ENCODE measurements at regions not wholly inside any gene's neighbourhood (a gene's known extent, or its start where the extent isn't known, plus 50 kb on each side); places are given as distances from the start of the nearest gene placed in this dataset.
A peak's percentile ranks its signal among the peaks of the same experiment; 100 is the strongest.
"Not testable (repeated sequence)": the region's sequence is repeated elsewhere in the genome, so short reads cannot be mapped to it uniquely, and the experiment has no call there.

GRCh38 chr2:22360735-22361374, 1024.1 kb upstream of the KLHL29 start:
- no peak for FAIRE-seq

GRCh38 chr2:22361571-22361970, 1023.4 kb upstream of the KLHL29 start:
- DNase-seq (ENCODE audit: low spot score in 2 of 2) (no peak), FAIRE-seq (no peak)

More at GRCh38 chr2:22360735-22361374, 1024.1 kb upstream of the KLHL29 start:
- DNase-seq (ENCODE audit: low spot score in 2 of 2), result no peak

GRCh38 chr2:22375096-22375495, 1009.9 kb upstream of the KLHL29 start:
- DNase-seq (ENCODE audit: low spot score in 2 of 2), result no peak
- no peak for FAIRE-seq

GRCh38 chr2:22377268-22377667, 1007.7 kb upstream of the KLHL29 start:
- DNase-seq (ENCODE audit: low spot score in 2 of 2), result no peak
- FAIRE-seq, result no peak

- no peak for FAIRE-seq
- no peak for DNase-seq (ENCODE audit: low spot score in 2 of 2)
These were observed 1002.4 kb upstream of the KLHL29 start for GRCh38 chr2:22382479-22383169.

GRCh38 chr2:22397847-22398246, 987.1 kb upstream of the KLHL29 start:
- FAIRE-seq (no peak), DNase-seq (ENCODE audit: low spot score in 2 of 2) (no peak)

GRCh38 chr2:22403748-22404147, 981.2 kb upstream of the KLHL29 start:
- FAIRE-seq (no peak), DNase-seq (ENCODE audit: low spot score in 2 of 2) (no peak)

GRCh38 chr2:22406625-22407024, 978.4 kb upstream of the KLHL29 start:
- DNase-seq (ENCODE audit: low spot score in 2 of 2) (no peak), FAIRE-seq (no peak)

GRCh38 chr2:22420076-22420475, 964.9 kb upstream of the KLHL29 start:
- DNase-seq (ENCODE audit: low spot score in 2 of 2) (no peak), FAIRE-seq (peak; percentile 19)

GRCh38 chr2:22442051-22442450, 942.9 kb upstream of the KLHL29 start:
- FAIRE-seq (no peak), DNase-seq (ENCODE audit: low spot score in 2 of 2) (no peak)

- DNase-seq (ENCODE audit: low spot score in 2 of 2), result no peak
- FAIRE-seq, result no peak
These were observed 940.7 kb upstream of the KLHL29 start for GRCh38 chr2:22444281-22444680.

GRCh38 chr2:22449696-22450095, 935.3 kb upstream of the KLHL29 start:
- DNase-seq (ENCODE audit: low spot score in 2 of 2), result no peak
- peak; percentile 71 for FAIRE-seq

GRCh38 chr2:22450831-22451230, 934.1 kb upstream of the KLHL29 start:
- no peak for DNase-seq (ENCODE audit: low spot score in 2 of 2)
- FAIRE-seq, result no peak

GRCh38 chr2:22454826-22455485, 930.0 kb upstream of the KLHL29 start:
- no peak for DNase-seq (ENCODE audit: low spot score in 2 of 2)
- no peak for FAIRE-seq

- no peak for FAIRE-seq
- DNase-seq (ENCODE audit: low spot score in 2 of 2), result no peak
These were observed 926.5 kb upstream of the KLHL29 start for GRCh38 chr2:22458440-22458839.

GRCh38 chr2:22475103-22475502, 909.9 kb upstream of the KLHL29 start:
- not testable (repeated sequence) for DNase-seq (ENCODE audit: low spot score in 2 of 2); FAIRE-seq

GRCh38 chr2:22478329-22478728, 906.6 kb upstream of the KLHL29 start:
- DNase-seq (ENCODE audit: low spot score in 2 of 2) (no peak), FAIRE-seq (no peak)

- FAIRE-seq (no peak), DNase-seq (ENCODE audit: low spot score in 2 of 2) (no peak)
These were observed 903.3 kb upstream of the KLHL29 start for GRCh38 chr2:22481486-22482259.

GRCh38 chr2:22483036-22483435, 901.9 kb upstream of the KLHL29 start:
- no peak for FAIRE-seq
- no peak for DNase-seq (ENCODE audit: low spot score in 2 of 2)

GRCh38 chr2:22485486-22485885, 899.5 kb upstream of the KLHL29 start:
- FAIRE-seq (no peak), DNase-seq (ENCODE audit: low spot score in 2 of 2) (no peak)

- DNase-seq (ENCODE audit: low spot score in 2 of 2) (no peak), FAIRE-seq (no peak)
These were observed 898.6 kb upstream of the KLHL29 start for GRCh38 chr2:22486343-22486742.

Measured in frontal cortex (tissue), 3 donors.